Ishikawa (cell line): ENCODE measurements at regions not wholly inside any gene's neighbourhood (a gene's known extent, or its start where the extent isn't known, plus 50 kb on each side); places are given as distances from the start of the nearest gene placed in this dataset.

ENCODE experiments used
- CEBPB ChIP-seq: IDR thresholded peaks from 2 replicates; pipeline ENCODE4 v1.6.1; 2012
- CREB1 ChIP-seq: IDR thresholded peaks from 2 replicates; pipeline ENCODE4 v1.6.1; 2012; ENCODE audit warnings: low read depth
- EGR1 ChIP-seq: IDR thresholded peaks from 2 replicates; pipeline ENCODE4 v1.6.1; 2012
- EP300 ChIP-seq: IDR thresholded peaks from 2 replicates; pipeline ENCODE4 v1.6.1; 2012; ENCODE audit warnings: borderline replicate concordance
- FOXM1 ChIP-seq: IDR thresholded peaks from 2 replicates; pipeline ENCODE4 v1.6.1; 2012; ENCODE audit warnings: low read depth, borderline replicate concordance
- MAX ChIP-seq: IDR thresholded peaks from 2 replicates; pipeline ENCODE4 v1.6.1; 2012
- NFIC ChIP-seq: IDR thresholded peaks from 2 replicates; pipeline ENCODE4 v1.6.1; 2012
- RAD21 ChIP-seq: IDR thresholded peaks from 2 replicates; pipeline ENCODE4 v1.6.1; 2012; ENCODE audit warnings: low read depth
- REST ChIP-seq: IDR thresholded peaks from 2 replicates; pipeline ENCODE4 v1.6.1; 2012; ENCODE audit warnings: low read depth, mild to moderate bottlenecking
- TAF1 ChIP-seq: IDR thresholded peaks from 2 replicates; pipeline ENCODE4 v1.6.1; 2012; ENCODE audit warnings: low read depth, mild to moderate bottlenecking
- ZBTB7A ChIP-seq: IDR thresholded peaks from 2 replicates; pipeline ENCODE4 v1.6.1; 2012; ENCODE audit warnings: low read depth

- TF ChIP-seq ZBTB7A (no peak), MAX (no peak), RAD21 (no peak), CEBPB (no peak), EGR1 (no peak), EP300 (no peak), REST (no peak), CREB1 (no peak), TAF1 (no peak), NFIC (no peak), FOXM1 (no peak)
Observed at GRCh38 chr3:34002569-34003100, 204.2 kb downstream of the PDCD6IP start.
